Skin of body (tissue), 1 donor: ENCODE measurements at regions not wholly inside any gene's neighbourhood (a gene's known extent, or its start where the extent isn't known, plus 50 kb on each side); places are given as distances from the start of the nearest gene placed in this dataset.
A peak's percentile ranks its signal among the peaks of the same experiment; 100 is the strongest.
"Not testable (repeated sequence)": the region's sequence is repeated elsewhere in the genome, so short reads cannot be mapped to it uniquely, and the experiment has no call there.

Experiments used
- DNase-seq: peaks from one replicate; lab custom pipeline; 2025; lab: John Stamatoyannopoulos, UW

DNA sequence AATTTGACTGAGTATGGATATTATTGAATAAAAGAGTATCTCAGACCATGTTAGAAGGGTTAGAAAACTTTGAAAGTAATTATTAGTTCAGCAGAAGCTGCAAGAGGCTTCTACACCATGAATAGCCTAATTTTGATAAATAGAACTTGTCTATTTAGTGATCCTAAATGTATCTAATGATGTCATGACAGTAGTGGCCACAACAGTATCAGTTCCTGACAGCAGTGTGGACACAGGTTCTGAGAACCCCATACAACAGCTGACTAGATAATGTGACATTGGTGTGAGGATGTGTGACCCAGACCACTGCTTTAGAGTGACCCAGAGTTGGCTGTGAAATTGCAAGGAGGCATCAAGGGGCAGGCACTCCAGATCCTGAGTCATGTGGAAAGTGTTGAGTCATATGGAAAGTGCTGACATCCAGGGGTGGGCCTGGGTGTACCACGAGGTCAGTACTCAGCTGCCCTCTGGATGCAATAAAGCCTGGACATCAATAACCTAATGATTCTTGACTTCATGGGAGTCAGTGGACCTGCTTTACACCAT is 754.7 kb downstream of the DHX35 start:
- DNase-seq = no peak

DNA sequence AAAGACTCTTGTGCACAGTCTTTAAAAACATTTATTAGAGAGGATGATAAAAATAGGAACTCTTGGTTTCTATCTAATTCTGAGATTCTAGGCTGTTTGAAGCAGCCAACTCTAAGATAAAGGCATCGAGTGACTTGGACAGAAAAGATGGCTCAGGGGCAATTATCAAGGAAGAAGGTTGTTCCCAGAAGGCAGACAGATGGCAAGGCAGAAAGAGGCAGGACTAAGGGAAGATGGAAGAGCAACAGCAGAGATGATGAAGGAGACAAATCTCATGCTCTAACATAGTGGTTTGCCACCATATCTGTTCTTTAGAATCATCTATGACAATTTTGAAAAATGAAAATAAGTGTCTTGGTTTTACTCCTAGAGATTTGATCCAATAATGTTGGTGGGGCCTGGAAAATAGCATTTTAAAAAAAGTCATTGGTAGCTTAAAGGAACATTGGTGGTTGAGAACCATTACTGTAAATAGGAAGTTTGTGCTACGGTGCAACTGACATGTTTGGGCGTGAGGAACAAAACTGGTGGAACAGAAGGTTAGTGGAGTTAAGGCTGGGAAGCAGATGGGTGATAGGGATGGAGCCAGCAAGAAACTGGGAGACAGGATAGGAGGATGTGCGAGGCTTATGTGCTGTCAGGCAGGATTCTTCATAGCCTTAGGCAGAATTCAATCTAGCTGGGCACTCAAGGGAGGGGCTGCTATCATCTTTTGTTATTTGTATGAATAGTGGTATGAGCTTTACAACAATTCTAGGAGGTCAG is 751.1 kb downstream of the DHX35 start:
- DNase-seq = no peak

DNA sequence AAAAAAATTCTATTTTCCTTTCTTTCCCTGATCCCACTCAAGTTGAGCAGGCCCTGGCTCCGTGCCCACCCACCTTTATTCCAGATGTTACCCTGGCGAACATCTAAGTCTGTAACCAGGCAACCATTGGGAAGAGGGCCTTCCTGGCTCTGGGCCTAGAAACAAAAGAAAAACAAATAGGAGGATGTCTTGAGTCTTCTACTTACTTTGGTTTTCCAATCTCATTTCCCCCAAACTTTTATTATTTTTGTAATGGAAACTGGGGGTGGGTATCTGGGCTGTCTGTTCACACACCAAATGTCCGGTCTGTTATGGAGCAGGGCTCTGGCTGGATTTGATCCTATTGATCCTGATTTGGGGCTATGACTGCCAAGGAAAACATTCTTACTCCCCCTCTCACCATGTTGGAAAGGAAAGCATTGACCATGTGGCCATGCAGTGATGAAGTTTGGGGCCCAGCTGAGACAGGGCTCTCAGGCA is 744.1 kb downstream of the DHX35 start:
- DNase-seq = peak; percentile 74

DNA sequence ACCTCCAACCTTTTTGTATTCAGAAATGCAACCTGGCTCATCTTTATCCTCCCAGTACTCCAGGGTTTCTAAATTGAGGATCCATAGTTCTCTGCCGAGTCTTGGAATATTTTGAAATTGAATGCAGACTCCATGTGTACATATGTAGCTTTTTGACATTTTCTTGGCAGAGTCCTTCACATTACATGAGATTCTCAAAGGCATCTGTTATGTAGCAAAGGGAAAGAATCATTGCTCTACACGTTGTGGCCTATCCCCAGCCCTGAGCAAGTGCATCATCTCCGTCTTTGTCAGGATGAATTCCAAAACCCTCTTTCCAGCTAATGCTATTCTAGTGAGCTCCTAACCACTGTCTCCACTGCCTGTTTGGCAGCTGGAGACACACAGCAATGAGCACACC is 742.9 kb downstream of the DHX35 start:
- peak; percentile 95 for DNase-seq

DNA sequence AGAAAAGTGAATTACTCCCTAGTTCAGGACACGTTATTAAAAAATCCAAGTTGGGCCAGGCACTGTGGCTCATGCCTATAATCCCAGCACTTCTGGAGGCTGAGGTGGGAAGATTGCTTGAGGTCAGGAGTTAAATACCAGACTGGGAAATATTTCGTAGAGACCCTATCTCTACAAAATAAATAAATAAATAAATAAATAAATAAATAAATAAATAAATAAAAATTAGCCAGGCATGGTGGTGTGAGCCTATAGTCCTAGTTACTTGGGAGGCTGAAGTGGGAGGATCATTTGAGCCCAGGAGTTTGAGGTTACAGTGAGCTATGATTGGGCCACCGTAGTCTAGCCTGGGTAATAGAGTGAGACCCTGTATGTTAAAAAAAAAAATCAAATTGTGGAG is 741.2 kb downstream of the DHX35 start:
- not testable (repeated sequence) for DNase-seq

DNA sequence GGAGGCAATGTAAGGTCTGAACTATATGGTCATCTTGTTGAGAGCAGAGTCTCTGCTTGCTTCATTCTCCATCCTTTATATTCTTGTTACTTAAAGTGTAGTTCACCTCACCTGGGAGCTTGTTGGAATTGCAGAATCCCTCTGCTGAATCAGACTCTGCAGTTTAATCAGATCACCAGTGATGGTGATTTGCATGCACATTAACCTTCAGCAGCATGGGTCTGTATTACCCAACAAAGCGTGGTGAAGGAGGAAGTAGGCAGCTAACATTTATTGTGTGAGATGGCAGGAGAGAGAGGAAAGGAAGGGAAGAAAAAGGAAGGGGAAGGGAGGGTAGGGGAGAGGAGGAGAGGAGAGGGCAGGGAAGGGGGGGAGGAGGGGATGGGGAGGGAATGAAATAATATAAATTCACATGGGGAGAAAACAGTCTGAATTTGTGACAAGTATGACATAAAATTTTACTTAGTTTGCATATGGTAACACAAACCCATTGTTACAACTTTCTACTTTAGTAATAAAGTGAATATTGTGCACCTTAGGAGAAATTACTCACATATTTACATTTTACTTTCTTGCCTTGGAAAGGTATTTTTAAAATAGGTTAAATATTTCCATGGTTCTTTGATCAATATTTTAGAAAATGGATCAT is 740.7 kb downstream of the DHX35 start:
- DNase-seq = no peak

DNA sequence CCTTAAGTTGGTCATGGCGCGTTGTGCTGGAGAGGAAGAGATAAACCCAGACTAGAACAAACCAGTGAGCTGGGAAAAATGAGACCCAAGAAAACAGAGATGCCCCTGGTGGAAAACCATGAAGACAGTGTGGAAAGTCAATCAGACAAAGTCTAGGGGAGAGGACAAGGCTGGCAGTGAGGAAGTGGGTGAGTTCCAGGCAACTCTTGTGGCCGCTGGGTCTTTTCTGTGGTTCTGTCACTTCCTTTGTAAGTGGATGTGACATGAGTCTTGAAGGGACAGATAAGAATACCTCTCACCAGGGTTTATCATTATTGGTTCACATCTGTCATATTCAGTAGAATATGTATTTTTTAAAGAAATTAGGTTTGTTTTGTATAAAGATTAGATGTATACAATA is 738.4 kb downstream of the DHX35 start:
- no peak for DNase-seq

DNA sequence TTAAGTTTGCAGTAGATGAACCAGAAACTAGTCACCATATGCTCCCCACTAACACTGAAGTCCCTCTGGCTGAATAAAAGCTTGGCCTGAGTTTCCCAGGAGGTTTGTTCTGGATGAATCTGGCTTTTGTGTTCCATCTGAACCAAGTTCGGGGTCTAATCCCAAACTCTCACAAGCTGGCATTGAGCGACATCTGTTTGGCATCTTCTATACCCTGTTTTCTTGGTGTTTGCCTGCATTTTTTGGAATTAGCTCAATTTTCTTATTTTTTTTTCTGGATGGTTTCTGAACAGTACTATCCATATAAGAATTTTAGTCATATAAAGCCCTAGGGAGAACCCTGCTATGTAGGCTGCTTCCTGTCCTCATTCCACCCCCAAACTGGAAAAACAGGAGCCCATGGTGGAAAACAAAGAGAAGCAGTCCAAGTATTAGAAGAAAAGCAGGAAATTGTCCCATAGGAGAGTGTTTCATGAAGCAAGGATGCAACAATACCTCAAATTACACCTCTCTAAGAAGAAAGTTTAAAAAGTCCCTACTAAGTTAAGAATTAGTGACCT is 737.1 kb downstream of the DHX35 start:
- DNase-seq = peak; percentile 46

DNA sequence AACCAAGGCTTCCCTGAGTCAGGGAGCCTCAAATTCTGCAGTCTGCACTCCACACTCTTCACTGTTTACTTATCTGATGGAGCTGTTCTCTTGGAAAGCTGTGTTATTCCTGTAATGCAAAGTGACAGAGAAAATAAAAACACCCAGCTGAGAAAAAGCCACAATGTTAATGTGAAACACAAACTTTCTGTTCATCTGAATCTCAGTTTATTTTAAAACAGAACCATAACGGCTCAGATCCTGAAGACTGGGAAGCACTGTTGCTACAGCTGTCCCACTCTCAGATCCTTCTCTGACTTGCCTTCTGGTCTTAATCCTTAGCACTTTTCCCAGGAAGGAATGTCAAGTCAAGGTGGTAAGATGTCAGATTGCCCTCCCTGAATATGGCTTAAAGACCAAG is 736.6 kb downstream of the DHX35 start:
- DNase-seq = peak; percentile 49

DNA sequence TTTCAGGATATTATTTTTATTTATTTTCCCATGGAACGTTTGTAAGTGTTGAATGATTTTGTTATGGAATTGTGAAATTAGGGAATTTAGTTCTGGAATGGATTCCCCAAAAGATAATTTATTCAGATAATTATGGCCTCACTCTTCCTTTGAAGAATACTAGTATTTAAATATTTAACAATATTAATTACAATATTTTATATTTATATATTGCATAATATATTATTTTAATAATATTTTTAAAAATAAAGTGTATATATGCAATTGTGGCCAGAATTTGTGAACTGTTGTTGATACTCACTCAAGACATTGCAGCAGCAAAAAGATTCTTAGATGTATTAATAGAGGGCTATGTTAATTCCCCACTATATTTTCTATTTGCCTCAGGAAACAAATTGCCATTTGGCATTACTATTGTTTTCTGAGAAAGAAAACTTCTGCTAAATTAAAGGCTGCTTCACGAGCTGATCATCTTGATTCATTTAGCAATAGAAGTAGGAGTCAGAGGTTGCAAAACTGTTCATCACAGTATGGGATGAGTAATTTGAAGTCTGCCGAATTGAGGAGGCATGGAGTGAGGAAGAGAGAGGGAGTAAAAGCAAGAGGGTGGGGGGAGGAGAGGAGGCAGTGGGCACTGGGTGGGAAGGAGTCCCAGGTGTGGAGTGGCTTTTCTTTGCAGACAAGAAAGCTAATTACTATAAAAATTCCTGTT is 729.2 kb downstream of the DHX35 start:
- no peak for DNase-seq

DNA sequence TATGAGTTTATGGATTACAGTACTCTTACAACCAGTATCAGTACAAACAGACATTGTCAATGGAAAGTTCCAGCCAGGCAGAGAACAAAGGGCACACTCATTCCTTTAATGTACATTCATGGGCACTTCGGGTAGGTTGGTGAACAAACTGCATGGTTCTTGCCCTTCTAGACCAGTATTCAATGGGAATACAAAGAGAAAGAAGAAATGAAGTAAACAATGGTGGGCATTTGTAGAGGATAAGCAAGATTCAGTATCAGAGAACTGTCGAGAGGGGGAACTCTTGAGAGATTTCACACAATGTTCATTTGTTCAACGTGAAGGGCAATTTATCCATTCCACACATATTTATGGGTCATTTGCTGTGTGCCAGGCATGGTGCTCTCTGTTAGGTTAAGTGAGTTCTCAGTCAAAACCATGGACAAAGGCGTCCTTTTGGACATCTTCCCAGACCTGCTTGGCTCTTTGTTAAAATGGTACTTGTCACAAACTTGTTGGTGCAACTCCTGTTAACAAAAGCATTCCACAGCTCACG is 714.8 kb downstream of the DHX35 start:
- DNase-seq = no peak

DNA sequence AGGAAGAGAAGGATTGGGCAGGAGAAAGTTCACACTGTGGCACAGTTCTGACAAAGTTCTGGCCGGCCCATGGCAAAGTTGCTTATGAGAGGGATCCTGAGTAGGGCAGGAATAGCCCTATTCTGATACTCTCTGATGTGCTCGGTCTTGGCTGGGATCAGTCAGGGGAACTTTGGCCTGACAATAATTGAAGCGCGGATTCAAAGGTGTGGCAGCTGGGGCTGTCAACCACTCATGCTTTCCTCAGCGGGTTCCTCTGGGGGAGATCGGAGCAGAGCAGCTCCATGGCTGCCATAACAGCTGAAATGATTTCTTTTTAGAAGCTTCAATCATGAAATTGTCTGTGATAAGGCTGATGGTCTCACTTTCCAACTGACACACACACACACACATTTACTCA is 714.1 kb downstream of the DHX35 start:
- no peak for DNase-seq

DNA sequence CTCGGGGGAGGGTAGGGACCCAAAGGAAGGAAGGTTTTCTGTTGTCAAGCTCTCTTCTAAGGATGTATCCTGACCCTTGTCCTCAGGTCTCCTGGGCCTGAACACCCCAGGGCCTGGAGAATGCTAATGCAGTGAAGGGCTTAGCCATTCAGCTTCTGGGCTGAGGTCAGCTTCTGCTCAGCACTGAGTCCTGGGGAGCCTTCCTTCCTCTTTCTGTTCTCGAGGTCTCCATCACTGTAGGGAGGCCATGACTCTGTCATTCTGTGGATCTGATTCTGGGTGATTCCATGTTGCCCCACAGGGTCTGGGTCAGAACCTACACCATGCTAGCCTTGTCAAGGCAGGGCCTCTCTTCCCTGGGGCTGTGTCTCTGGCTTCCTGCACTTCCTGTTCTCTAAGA is 712.7 kb downstream of the DHX35 start:
- no peak for DNase-seq

DNA sequence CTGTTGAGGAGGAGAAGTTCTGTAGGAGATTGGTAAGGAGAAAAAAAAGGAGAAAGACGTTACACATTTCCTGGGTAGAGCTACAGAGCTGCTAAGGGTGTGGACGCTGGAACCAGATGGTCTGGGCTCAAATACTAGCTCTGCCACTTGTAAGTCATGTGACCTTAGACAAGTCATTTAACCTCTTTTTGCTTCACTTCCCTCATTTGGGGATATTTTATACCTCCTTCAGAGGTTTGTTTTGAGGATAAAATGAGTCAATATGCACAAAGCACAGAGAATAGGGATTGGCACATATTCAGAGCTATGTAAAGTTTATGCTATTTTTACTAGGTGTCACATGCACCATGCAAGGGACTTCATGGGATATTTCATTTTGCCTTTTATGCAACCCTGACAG is 708.8 kb downstream of the DHX35 start:
- no peak for DNase-seq

DNA sequence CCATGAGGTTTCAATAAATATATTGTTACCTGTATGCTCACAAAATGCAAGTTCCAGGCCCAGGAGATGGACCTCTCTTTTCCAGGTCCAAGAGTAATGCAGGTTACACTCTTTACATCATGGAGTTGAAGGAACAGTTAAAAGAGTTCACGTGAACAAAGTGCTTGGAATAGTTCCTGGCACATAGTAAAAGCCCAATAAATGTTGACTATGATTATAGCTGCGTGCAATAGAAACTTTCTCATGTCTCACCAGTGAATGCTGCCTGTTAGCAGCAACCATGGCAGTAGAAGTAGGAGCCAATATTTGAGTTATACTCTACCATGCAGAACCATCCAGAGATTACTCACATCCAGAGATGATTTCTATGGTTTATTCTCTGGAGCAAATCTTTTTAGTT is 707.5 kb downstream of the DHX35 start:
- DNase-seq = no peak

DNA sequence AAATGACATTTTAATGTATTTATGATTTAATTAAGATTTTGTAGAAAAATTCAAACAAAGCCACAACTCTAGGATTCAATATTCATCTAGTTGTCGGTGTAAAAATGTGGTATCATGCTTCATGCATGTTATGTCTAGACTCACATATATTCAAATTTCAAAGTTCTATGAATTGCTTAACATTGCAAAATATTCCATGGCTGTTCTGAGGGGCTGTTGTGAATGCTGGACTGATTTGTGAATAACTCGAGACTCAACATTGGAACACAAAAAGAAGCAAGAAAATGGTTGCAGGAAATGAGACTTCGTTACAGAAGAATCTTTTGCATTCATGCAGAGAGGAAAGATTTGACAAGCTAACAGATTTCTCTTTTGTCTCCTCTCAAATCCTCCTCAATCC is 705.9 kb downstream of the DHX35 start:
- DNase-seq = no peak

DNA sequence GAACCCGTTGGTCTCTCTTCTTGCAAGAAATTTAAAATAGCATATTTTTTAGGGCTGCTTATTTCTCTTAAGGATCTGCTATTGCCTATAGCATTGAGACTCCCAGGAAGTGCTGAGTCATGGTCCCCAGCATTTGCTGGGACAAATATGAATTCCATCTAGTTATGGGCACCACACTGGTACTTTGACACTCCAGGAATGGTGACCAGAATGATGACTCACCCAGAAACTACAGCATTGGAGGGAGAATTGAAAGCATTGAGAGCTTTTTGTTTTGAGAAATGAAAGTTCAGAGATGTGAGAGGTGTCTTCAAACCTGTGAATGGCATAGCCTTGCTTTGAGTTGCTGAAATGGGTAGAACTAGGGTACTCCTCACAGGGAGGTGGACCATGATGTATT is 699.7 kb downstream of the DHX35 start:
- no peak for DNase-seq

DNA sequence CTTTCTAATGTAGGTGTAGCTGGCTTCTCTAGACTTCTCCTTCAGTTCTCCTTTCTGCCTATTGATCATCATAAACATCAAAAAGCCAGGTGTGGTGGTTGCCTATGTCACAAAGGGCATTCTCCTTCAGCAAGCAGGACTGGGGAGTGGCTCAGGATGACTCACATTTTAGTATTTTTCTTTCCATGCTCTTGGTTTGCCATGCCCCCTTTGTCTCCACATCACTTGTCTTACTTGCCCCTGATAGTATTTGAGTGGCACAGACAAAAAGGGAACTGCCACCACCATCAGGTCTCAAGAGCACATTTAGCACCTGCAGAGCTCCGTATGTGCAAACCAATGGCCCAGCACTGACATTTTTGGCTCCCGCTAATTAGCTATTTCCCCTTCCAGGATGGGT is 698.8 kb downstream of the DHX35 start:
- DNase-seq = no peak

DNA sequence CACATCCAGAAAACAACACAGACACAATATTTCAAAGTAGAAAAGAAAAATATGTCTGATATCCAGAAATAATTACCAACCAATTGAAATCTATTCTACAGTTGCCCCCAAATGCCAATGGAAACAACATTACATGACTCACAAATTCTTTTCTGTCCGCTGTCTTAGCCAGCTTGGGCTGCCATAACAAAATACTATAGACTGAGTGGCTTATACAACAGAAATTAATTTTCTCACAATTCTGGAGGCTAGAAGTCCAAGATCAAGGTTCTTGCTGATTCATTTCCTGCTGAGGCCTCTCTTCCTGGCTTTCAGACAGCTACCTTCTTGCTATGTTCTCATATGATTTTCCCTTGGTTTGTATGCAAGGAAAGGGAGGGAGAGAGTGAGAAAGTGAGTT is 698.1 kb downstream of the DHX35 start:
- no peak for DNase-seq

DNA sequence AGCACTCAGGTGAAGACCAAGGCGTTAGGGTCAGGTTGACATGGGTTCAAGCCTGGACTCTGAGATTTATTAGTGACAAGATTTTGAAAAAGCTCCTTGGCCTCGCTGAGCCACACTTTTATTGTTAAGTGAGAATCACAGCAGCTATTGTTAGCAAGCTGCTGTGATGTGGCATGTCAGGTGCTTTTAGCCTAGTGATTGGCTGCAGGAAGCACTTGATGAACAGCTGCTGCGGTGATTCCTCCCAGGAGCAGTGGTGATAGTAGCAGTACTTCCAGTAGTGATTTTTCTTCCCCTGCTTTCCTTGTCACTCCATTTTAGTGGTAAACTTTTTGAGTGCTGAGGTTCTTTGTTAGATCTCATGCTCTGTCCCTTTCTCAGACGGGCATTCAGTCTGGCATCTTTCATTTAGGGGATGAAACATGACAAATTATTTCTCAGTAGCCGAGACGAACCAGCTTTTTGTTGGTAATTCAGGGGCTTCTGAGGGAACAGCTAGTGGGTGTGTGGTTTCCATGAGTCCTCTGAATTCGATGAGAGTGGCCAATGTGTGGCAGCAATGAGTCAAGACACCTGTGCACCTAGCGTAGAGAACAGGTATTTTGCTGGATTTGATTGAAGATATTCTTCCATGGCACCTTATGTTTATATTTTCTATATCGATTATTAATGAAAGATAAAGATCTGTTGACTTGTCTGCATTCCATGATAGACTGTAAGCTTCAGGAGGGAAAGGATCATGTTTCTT is 696.7 kb downstream of the DHX35 start:
- DNase-seq = no peak

DNA sequence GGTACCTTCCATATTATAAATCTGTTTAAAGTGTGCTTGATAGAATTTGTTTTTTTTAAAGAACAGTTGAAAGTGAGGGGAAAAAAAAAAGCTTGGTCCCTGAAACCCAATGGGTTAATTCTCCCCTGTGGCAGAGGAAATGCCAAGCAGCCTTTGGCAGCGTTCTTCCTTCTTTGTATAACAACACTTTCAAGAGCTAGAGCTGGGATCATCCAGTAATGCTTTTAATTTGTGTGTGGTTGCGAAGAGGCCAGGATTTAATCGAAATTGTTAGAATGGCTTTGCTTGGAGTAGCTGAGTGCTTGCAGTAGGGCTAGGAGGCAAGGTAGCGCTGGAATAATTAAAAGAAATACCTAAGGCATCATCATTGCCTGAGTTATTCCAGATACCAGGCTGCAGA is 692.0 kb downstream of the DHX35 start:
- no peak for DNase-seq
